ENCODE measurements at regions not wholly inside any gene's neighbourhood (a gene's known extent, or its start where the extent isn't known, plus 50 kb on each side); places are given as distances from the start of the nearest gene placed in this dataset.

DNA sequence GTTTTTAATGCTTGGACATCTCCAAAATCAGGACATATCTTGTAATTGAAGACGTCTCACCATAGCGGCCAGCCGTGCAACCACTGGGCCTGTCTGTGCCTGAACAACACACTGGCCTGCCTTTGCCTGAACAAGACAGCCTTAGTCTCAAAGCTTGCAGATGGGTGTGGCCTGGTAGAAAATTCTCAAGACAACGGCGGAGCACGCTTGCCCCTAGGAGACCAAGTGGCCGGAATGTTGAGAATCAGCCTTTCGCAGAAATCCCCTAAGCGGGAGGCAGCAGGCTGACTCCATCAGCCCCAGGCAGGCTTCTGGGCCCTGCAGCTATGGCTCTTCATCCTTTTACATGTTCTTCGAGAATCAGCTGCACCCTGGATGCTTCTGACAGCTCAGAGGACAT, 98.0 kb upstream of the C1orf174 start:
- no peak for TF ChIP-seq CTCF (IDR thresholded peaks at IDR 0.05)
- TF ChIP-seq POLR2A (IDR thresholded peaks at IDR 0.05), result no peak
